Glutamatergic neuron (in vitro differentiated cells): ENCODE measurements at regions not wholly inside any gene's neighbourhood (a gene's known extent, or its start where the extent isn't known, plus 50 kb on each side); places are given as distances from the start of the nearest gene placed in this dataset.

Experiments used
- DNase-seq: peaks from one replicate; pipeline ENCODE4 v3.0.0; 2022
- H3K27ac Mint-ChIP-seq: one replicate; pipeline ENCODE4 v1.8.0; 2020; ENCODE audit warnings: mild to moderate bottlenecking, mixed read lengths, inconsistent platforms; ENCODE audit not compliant: unreplicated experiment
- H3K27me3 Mint-ChIP-seq: one replicate; pipeline ENCODE4 v1.8.0; 2020; ENCODE audit warnings: mild to moderate bottlenecking, moderate library complexity, mixed read lengths, inconsistent platforms; ENCODE audit not compliant: unreplicated experiment
- H3K36me3 Mint-ChIP-seq: one replicate; pipeline ENCODE4 v1.8.0; 2020; ENCODE audit warnings: mild to moderate bottlenecking, mixed read lengths, inconsistent platforms; ENCODE audit not compliant: unreplicated experiment
- H3K4me1 Mint-ChIP-seq: one replicate; pipeline ENCODE4 v1.8.0; 2020; ENCODE audit warnings: mild to moderate bottlenecking, low read depth, mixed read lengths, inconsistent platforms; ENCODE audit not compliant: unreplicated experiment
- H3K4me3 Mint-ChIP-seq: one replicate; pipeline ENCODE4 v1.8.0; 2020; ENCODE audit warnings: mild to moderate bottlenecking, mixed read lengths, inconsistent platforms; ENCODE audit not compliant: unreplicated experiment
- H3K9me3 Mint-ChIP-seq: one replicate; pipeline ENCODE4 v1.8.0; 2020; ENCODE audit warnings: mild to moderate bottlenecking, moderate library complexity, mixed read lengths, inconsistent platforms; ENCODE audit not compliant: unreplicated experiment
- TF ChIP-seq, protein P1 (sequence below): fragments of 200-600 bp; sonication (generic); IDR thresholded peaks from one replicate; pipeline ENCODE4 v1.5.0; 2021; ENCODE audit not compliant: partially characterized antibody, unreplicated experiment

DNA sequence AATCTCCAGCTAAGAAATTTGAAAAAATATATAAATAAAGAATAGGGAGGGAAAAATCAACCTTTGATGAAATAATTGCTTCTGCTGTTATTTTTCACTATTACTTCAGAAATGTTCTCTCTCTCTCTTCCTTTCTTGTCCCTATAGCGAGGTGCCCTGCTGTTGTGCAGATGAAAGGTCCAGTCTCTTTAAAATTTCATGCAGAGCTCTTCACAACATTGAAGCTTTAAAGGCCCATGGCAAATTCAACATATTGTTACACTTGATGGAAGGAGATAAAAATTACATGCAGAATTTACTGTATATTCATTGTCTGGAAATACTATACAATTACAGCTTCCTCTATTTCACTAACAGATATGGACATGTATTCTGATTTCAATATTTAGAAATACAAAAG is 86.4 kb upstream of the PSMD7 start:
- DNase-seq, result no peak
- peaks cover 5% of the 10 kb centered on the region for H3K27me3 Mint-ChIP-seq
- H3K27ac Mint-ChIP-seq, result no peak overlapping the region
- H3K36me3 Mint-ChIP-seq, result no peaks in the 10 kb centered on the region
- H3K4me3 Mint-ChIP-seq, result no peak overlapping the region
- TF ChIP-seq, protein P1, sequence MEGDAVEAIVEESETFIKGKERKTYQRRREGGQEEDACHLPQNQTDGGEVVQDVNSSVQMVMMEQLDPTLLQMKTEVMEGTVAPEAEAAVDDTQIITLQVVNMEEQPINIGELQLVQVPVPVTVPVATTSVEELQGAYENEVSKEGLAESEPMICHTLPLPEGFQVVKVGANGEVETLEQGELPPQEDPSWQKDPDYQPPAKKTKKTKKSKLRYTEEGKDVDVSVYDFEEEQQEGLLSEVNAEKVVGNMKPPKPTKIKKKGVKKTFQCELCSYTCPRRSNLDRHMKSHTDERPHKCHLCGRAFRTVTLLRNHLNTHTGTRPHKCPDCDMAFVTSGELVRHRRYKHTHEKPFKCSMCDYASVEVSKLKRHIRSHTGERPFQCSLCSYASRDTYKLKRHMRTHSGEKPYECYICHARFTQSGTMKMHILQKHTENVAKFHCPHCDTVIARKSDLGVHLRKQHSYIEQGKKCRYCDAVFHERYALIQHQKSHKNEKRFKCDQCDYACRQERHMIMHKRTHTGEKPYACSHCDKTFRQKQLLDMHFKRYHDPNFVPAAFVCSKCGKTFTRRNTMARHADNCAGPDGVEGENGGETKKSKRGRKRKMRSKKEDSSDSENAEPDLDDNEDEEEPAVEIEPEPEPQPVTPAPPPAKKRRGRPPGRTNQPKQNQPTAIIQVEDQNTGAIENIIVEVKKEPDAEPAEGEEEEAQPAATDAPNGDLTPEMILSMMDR, result no peak
- H3K9me3 Mint-ChIP-seq, result no peaks in the 10 kb centered on the region
- H3K4me1 Mint-ChIP-seq, result no peaks in the 10 kb centered on the region

DNA sequence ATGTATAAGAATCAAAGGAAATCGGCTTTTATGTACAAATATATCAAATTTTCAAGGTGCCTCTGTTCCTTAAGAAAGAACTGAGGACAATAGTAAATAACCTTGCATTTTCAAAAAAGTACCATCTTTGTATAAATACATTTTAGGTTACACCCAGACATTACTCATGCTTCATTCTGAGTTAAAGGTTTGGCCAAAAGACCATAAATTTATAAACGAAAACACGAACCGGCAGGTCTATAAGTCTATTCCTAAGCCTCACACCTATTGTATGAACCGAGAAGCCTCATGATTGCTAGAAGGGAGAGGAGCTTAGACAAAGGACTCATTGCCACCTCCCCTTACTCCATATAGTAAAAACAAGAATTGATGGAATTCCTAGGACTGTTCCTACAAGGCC is 94.6 kb upstream of the PSMD7 start:
- no peaks in the 10 kb centered on the region for H3K36me3 Mint-ChIP-seq
- TF ChIP-seq, protein P1, result no peak
- no peaks in the 10 kb centered on the region for H3K9me3 Mint-ChIP-seq
- H3K27me3 Mint-ChIP-seq, result peaks cover 3% of the 10 kb centered on the region
- no peaks in the 10 kb centered on the region for H3K4me1 Mint-ChIP-seq
- no peak overlapping the region for H3K27ac Mint-ChIP-seq
- no peak overlapping the region for H3K4me3 Mint-ChIP-seq
- no peak for DNase-seq

DNA sequence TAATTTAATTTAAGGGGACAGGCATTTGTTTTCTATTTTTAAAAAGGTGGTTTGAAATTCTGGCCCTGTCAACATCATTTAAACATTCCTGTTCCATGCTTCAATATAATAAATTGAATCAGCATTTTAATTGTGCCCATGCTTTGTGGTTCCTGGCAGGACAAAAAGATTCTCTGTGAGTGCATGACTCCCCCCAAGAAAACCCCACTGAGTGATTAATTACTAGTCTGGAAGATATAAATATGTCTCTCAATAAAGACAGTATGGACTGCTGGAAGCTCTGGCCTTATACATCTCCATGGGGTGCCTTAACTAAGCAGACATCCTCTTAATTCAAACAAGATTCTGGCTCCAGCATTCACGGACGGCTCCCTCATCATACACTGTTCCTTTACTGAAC is 95.0 kb upstream of the PSMD7 start:
- Mint-ChIP-seq H3K9me3 (no peaks in the 10 kb centered on the region), H3K4me3 (no peak overlapping the region), H3K27ac (no peak overlapping the region), H3K4me1 (no peaks in the 10 kb centered on the region), H3K36me3 (no peaks in the 10 kb centered on the region), H3K27me3 (peaks cover 3% of the 10 kb centered on the region)
- TF ChIP-seq, protein P1, result no peak
- DNase-seq, result no peak

DNA sequence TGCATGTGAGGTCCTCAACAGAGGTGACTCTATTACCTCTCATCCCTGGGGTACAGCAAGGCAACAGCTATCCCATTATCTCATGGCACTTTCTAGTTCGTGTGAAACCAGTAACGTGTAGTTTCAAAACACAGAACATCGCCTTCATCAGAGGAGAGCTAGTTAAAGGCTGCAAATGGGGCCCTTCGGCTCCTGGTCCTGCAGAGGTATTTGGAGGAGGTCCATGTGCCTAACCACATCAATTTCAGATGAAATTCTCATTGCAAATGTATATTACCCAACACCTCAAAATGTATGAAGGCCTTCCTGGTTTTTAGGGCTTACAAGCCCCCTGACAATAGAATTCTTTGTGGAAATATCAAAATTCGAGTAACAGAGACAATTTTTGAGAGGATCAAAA is 95.7 kb upstream of the PSMD7 start:
- Mint-ChIP-seq H3K27ac (no peak overlapping the region), H3K27me3 (peaks cover 3% of the 10 kb centered on the region), H3K36me3 (no peaks in the 10 kb centered on the region), H3K4me3 (no peak overlapping the region), H3K9me3 (no peaks in the 10 kb centered on the region), H3K4me1 (no peaks in the 10 kb centered on the region)
- DNase-seq, result no peak
- TF ChIP-seq, protein P1, result no peak

DNA sequence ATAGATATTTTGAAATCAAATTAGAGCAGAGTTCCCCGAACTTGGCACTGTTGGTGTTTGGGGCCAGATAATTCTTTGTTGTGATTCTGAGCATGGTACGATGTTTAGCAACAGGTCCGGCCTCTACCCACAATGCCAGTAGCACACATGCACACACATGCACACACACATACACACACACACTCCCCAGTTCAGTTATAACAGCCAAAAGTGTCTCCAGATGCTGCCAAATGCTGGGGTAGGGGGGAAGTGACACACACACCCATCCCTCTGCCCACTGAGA is 96.8 kb upstream of the PSMD7 start:
- DNase-seq, result no peak
- Mint-ChIP-seq H3K4me1 (no peaks in the 10 kb centered on the region), H3K27me3 (peaks cover 3% of the 10 kb centered on the region), H3K4me3 (no peak overlapping the region), H3K36me3 (no peaks in the 10 kb centered on the region), H3K9me3 (no peaks in the 10 kb centered on the region), H3K27ac (no peak overlapping the region)
- TF ChIP-seq, protein P1, result no peak
